ENCODE measurements at regions not wholly inside any gene's neighbourhood (a gene's known extent, or its start where the extent isn't known, plus 50 kb on each side); places are given as distances from the start of the nearest gene placed in this dataset.

DNA sequence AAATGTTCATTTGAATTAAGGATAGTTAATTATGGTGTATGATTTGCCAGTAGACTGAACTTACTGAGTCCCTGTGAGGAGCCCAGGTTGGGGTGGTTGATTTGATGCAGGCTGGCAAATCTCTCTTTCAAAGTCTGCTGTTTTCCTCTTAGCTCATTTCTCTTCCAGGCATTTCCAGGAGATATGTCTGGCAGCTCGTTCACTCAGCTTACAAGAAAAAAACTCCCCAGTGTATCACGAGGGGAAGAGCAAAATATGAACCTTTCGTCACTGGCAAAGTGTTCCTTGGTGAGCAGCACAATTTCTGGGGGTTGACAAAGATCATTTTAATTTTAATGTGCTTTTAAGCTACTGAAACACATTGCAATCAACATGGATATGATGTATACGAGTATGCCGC is 244.2 kb downstream of the CBLL2 start:
- Histone ChIP-seq H3K4me1 (ENCODE audit: control insufficient read depth in 3 of 3, insufficient read depth in 3 of 3, low read length in 3 of 3) (no peaks in the 10 kb centered on the region), H3K27me3 (ENCODE audit: control insufficient read depth in 3 of 3, insufficient read depth in 3 of 3, low read length in 3 of 3) (no peaks in the 10 kb centered on the region), H3K9ac (ENCODE audit: low read depth in 1 of 3, low read length in 3 of 3) (no peak overlapping the region), H3K9me3 (ENCODE audit: control insufficient read depth in 3 of 3, low read length in 3 of 3) (no peaks in the 10 kb centered on the region), H3K27ac (ENCODE audit: low read depth, low read length) (no peak overlapping the region), H3K36me3 (ENCODE audit: control insufficient read depth in 3 of 3, insufficient read depth in 3 of 3, low read length in 3 of 3) (no peaks in the 10 kb centered on the region), H3K4me3 (ENCODE audit: low read length in 3 of 3) (no peak overlapping the region)

- H3K4me3 ChIP-seq (ENCODE audit: low read length in 3 of 3) = no peak overlapping the region
- H3K27me3 ChIP-seq (ENCODE audit: control insufficient read depth in 3 of 3, insufficient read depth in 3 of 3, low read length in 3 of 3) = no peaks in the 10 kb centered on the region
- H3K36me3 ChIP-seq (ENCODE audit: control insufficient read depth in 3 of 3, insufficient read depth in 3 of 3, low read length in 3 of 3) = no peaks in the 10 kb centered on the region
- H3K27ac ChIP-seq (ENCODE audit: low read depth, low read length) = no peak overlapping the region
- H3K4me1 ChIP-seq (ENCODE audit: control insufficient read depth in 3 of 3, insufficient read depth in 3 of 3, low read length in 3 of 3) = no peaks in the 10 kb centered on the region
- H3K9ac ChIP-seq (ENCODE audit: low read depth in 1 of 3, low read length in 3 of 3) = no peak overlapping the region
- H3K9me3 ChIP-seq (ENCODE audit: control insufficient read depth in 3 of 3, low read length in 3 of 3) = peaks cover 0 to 4% (median 0%) of the 10 kb centered on the region in 3 donors
Measured at GRCh38 chrX:22520128-22520828, 247.6 kb downstream of the CBLL2 start.

DNA sequence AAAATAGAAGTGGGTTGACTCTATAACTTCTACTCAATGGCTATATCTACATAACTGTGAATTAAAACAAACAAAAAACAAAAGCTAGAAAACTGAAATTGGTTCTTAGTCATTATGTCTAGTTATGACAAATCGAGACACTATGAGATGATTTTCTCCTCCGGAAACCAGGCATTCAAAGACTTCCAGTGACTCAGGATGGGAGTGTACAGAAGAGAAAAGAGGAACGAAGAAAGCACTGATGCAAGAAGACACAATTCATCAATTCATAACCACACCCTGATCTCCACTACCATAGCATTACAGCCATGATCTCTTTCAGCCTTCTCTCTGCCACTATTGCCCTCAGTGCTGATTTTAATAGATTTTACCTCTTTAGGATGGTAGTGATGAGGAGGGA is 253.6 kb downstream of the CBLL2 start:
- Histone ChIP-seq H3K4me3 (ENCODE audit: low read length in 3 of 3) (no peak overlapping the region), H3K9ac (ENCODE audit: low read depth in 1 of 3, low read length in 3 of 3) (no peak overlapping the region), H3K9me3 (ENCODE audit: control insufficient read depth in 3 of 3, low read length in 3 of 3) (peaks cover 0 to 4% (median 0%) of the 10 kb centered on the region in 3 donors), H3K27ac (ENCODE audit: low read depth, low read length) (no peak overlapping the region), H3K36me3 (ENCODE audit: control insufficient read depth in 3 of 3, insufficient read depth in 3 of 3, low read length in 3 of 3) (no peaks in the 10 kb centered on the region), H3K27me3 (ENCODE audit: control insufficient read depth in 3 of 3, insufficient read depth in 3 of 3, low read length in 3 of 3) (no peaks in the 10 kb centered on the region), H3K4me1 (ENCODE audit: control insufficient read depth in 3 of 3, insufficient read depth in 3 of 3, low read length in 3 of 3) (no peaks in the 10 kb centered on the region)

- Histone ChIP-seq H3K9me3 (ENCODE audit: control insufficient read depth in 3 of 3, low read length in 3 of 3) (peaks cover 0 to 4% (median 0%) of the 10 kb centered on the region in 3 donors), H3K4me3 (ENCODE audit: low read length in 3 of 3) (no peak overlapping the region), H3K36me3 (ENCODE audit: control insufficient read depth in 3 of 3, insufficient read depth in 3 of 3, low read length in 3 of 3) (no peaks in the 10 kb centered on the region)
Measured at GRCh38 chrX:22527302-22527701, 254.6 kb downstream of the CBLL2 start.

GRCh38 chrX:22533898-22534297 is 261.2 kb downstream of the CBLL2 start:
- Histone ChIP-seq H3K4me3 (ENCODE audit: low read length in 3 of 3) (no peak overlapping the region), H3K27ac (ENCODE audit: low read depth, low read length) (no peak overlapping the region), H3K27me3 (ENCODE audit: control insufficient read depth in 3 of 3, insufficient read depth in 3 of 3, low read length in 3 of 3) (no peaks in the 10 kb centered on the region), H3K9ac (ENCODE audit: low read depth in 1 of 3, low read length in 3 of 3) (no peak overlapping the region), H3K36me3 (ENCODE audit: control insufficient read depth in 3 of 3, insufficient read depth in 3 of 3, low read length in 3 of 3) (no peaks in the 10 kb centered on the region), H3K4me1 (ENCODE audit: control insufficient read depth in 3 of 3, insufficient read depth in 3 of 3, low read length in 3 of 3) (no peaks in the 10 kb centered on the region), H3K9me3 (ENCODE audit: control insufficient read depth in 3 of 3, low read length in 3 of 3) (no peaks in the 10 kb centered on the region)

More at GRCh38 chrX:22527302-22527701, 254.6 kb downstream of the CBLL2 start:
- Histone ChIP-seq H3K27me3 (ENCODE audit: control insufficient read depth in 3 of 3, insufficient read depth in 3 of 3, low read length in 3 of 3) (no peaks in the 10 kb centered on the region), H3K27ac (ENCODE audit: low read depth, low read length) (no peak overlapping the region), H3K4me1 (ENCODE audit: control insufficient read depth in 3 of 3, insufficient read depth in 3 of 3, low read length in 3 of 3) (no peaks in the 10 kb centered on the region), H3K9ac (ENCODE audit: low read depth in 1 of 3, low read length in 3 of 3) (no peak overlapping the region)

DNA sequence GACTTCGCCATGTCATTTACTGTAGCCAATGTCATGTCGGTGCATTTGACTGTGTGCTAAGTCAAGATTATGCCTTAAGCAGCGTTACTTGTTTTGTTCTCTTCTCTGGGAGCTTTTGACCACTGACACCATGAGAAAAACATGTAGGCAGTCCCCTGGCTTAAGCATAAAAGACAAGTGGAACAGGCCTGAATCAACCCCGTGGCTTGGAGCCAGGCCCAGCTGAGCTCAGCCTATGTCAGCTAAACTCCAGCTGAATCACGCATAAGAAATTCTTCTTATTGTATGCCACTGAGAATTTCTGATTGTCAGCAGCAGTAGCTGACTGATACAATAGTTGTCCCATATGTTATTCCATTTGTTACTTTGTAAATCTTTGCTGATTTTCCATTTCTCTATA is 261.9 kb downstream of the CBLL2 start:
- Histone ChIP-seq H3K4me1 (ENCODE audit: control insufficient read depth in 3 of 3, insufficient read depth in 3 of 3, low read length in 3 of 3) (no peaks in the 10 kb centered on the region), H3K36me3 (ENCODE audit: control insufficient read depth in 3 of 3, insufficient read depth in 3 of 3, low read length in 3 of 3) (no peaks in the 10 kb centered on the region), H3K27ac (ENCODE audit: low read depth, low read length) (no peak overlapping the region), H3K27me3 (ENCODE audit: control insufficient read depth in 3 of 3, insufficient read depth in 3 of 3, low read length in 3 of 3) (no peaks in the 10 kb centered on the region), H3K4me3 (ENCODE audit: low read length in 3 of 3) (no peak overlapping the region), H3K9me3 (ENCODE audit: control insufficient read depth in 3 of 3, low read length in 3 of 3) (no peaks in the 10 kb centered on the region), H3K9ac (ENCODE audit: low read depth in 1 of 3, low read length in 3 of 3) (no peak overlapping the region)

GRCh38 chrX:22536746-22537304 is 264.1 kb downstream of the CBLL2 start:
- Histone ChIP-seq H3K9ac (ENCODE audit: low read depth in 1 of 3, low read length in 3 of 3) (no peak overlapping the region), H3K4me3 (ENCODE audit: low read length in 3 of 3) (no peak overlapping the region), H3K27me3 (ENCODE audit: control insufficient read depth in 3 of 3, insufficient read depth in 3 of 3, low read length in 3 of 3) (no peaks in the 10 kb centered on the region), H3K27ac (ENCODE audit: low read depth, low read length) (no peak overlapping the region), H3K9me3 (ENCODE audit: control insufficient read depth in 3 of 3, low read length in 3 of 3) (no peaks in the 10 kb centered on the region), H3K36me3 (ENCODE audit: control insufficient read depth in 3 of 3, insufficient read depth in 3 of 3, low read length in 3 of 3) (no peaks in the 10 kb centered on the region), H3K4me1 (ENCODE audit: control insufficient read depth in 3 of 3, insufficient read depth in 3 of 3, low read length in 3 of 3) (no peaks in the 10 kb centered on the region)

DNA sequence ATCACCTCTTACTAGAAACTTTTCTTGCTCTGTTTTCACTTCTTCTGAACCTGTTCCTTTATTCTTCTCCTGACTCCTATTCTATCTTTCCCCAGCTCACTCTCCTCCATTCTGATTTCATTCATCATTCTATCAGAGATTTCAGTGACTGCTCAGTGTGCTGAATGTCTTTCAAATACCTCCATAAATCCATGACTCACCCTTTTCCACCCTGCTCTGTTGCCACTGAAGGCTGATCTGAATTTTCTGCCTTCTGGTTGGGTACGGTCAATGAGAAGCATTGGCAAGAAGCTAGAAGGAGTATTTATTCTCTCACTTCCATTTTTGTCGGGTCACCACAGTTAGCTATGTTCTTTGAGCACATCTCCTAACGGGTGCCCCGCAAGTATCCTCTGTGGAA is 265.9 kb downstream of the CBLL2 start:
- H3K4me3 ChIP-seq (ENCODE audit: low read length in 3 of 3) = no peak overlapping the region
- H3K27me3 ChIP-seq (ENCODE audit: control insufficient read depth in 3 of 3, insufficient read depth in 3 of 3, low read length in 3 of 3) = no peaks in the 10 kb centered on the region
- H3K9me3 ChIP-seq (ENCODE audit: control insufficient read depth in 3 of 3, low read length in 3 of 3) = no peaks in the 10 kb centered on the region
- H3K9ac ChIP-seq (ENCODE audit: low read depth in 1 of 3, low read length in 3 of 3) = no peak overlapping the region
- H3K36me3 ChIP-seq (ENCODE audit: control insufficient read depth in 3 of 3, insufficient read depth in 3 of 3, low read length in 3 of 3) = no peaks in the 10 kb centered on the region
- H3K27ac ChIP-seq (ENCODE audit: low read depth, low read length) = no peak overlapping the region
- H3K4me1 ChIP-seq (ENCODE audit: control insufficient read depth in 3 of 3, insufficient read depth in 3 of 3, low read length in 3 of 3) = no peaks in the 10 kb centered on the region

DNA sequence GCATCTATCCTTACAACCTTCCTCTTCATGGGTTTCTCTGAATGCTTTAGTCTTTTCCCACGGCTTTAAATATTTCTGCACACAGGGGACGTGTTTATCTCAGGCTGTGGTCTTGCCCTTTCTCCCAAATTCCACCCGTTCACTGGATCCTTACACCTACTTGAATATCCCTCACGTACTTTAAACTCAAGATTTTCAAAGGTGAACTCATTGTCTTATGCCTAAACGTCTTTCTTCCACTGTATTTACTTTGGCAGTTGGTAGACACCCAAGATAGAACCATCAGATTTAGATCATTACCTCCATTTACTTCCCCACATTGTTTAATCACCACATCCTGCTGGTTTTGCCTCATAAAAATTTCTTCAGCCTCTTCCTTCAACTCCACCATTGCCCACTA is 269.2 kb downstream of the CBLL2 start:
- no peaks in the 10 kb centered on the region for H3K27me3 ChIP-seq (ENCODE audit: control insufficient read depth in 3 of 3, insufficient read depth in 3 of 3, low read length in 3 of 3)
- H3K4me3 ChIP-seq (ENCODE audit: low read length in 3 of 3) = no peak overlapping the region
- no peaks in the 10 kb centered on the region for H3K36me3 ChIP-seq (ENCODE audit: control insufficient read depth in 3 of 3, insufficient read depth in 3 of 3, low read length in 3 of 3)
- no peak overlapping the region for H3K9ac ChIP-seq (ENCODE audit: low read depth in 1 of 3, low read length in 3 of 3)
- H3K4me1 ChIP-seq (ENCODE audit: control insufficient read depth in 3 of 3, insufficient read depth in 3 of 3, low read length in 3 of 3) = no peaks in the 10 kb centered on the region
- no peak overlapping the region for H3K27ac ChIP-seq (ENCODE audit: low read depth, low read length)
- H3K9me3 ChIP-seq (ENCODE audit: control insufficient read depth in 3 of 3, low read length in 3 of 3) = no peaks in the 10 kb centered on the region

DNA sequence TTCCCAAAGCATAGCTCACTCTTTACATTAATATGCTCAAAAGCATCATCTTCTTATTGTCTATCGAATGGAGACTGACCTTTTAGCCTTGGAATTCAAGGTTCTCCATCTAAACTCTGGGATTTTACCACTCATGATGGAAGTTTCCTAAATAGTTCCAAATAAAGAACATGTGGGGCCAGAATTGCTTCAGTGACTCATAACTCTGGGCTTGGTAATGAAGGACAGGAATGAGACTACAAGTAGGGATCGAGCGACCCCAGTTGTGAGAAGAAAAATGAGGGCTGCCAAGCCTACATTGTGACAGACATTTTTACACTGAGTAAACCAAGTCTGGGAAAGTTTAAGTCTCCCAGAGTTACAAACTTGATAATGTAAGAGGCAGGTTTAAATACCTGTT is 269.9 kb downstream of the CBLL2 start:
- H3K36me3 ChIP-seq (ENCODE audit: control insufficient read depth in 3 of 3, insufficient read depth in 3 of 3, low read length in 3 of 3) = no peaks in the 10 kb centered on the region
- no peaks in the 10 kb centered on the region for H3K27me3 ChIP-seq (ENCODE audit: control insufficient read depth in 3 of 3, insufficient read depth in 3 of 3, low read length in 3 of 3)
- no peak overlapping the region for H3K4me3 ChIP-seq (ENCODE audit: low read length in 3 of 3)
- H3K27ac ChIP-seq (ENCODE audit: low read depth, low read length) = no peak overlapping the region
- H3K9me3 ChIP-seq (ENCODE audit: control insufficient read depth in 3 of 3, low read length in 3 of 3) = no peaks in the 10 kb centered on the region
- no peak overlapping the region for H3K9ac ChIP-seq (ENCODE audit: low read depth in 1 of 3, low read length in 3 of 3)
- no peaks in the 10 kb centered on the region for H3K4me1 ChIP-seq (ENCODE audit: control insufficient read depth in 3 of 3, insufficient read depth in 3 of 3, low read length in 3 of 3)

Data from skeletal muscle tissue (tissue), 3 donors.